ENCODE measurements at regions not wholly inside any gene's neighbourhood (a gene's known extent, or its start where the extent isn't known, plus 50 kb on each side); places are given as distances from the start of the nearest gene placed in this dataset.

DNA sequence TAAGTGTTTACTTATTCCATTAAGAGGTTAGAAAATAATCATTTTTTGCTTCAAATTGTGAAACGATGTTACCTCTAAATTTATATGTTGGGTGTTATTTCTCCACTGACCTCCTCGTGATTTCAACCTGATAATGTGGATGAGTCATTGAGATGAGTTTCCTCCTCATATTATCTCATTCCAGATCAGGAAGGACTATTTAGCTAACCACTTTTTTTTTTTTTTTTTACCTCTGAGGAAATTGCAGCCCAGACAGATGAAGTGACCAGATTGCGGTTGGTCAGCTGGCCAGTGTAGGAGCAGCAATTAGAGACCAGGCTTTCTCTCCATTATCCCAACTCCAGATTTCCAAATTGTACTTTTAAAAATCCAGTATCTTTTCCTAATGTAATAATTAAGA is 248.7 kb downstream of the FZD1 start:
- H3K9ac ChIP-seq, result no peak overlapping the region
- no peaks in the 10 kb centered on the region for H3K79me2 ChIP-seq (ENCODE audit: insufficient read depth, low read depth)
- H3K27me3 ChIP-seq (ENCODE audit: insufficient read depth, low read depth), result no peaks in the 10 kb centered on the region
- no peak overlapping the region for H3K27ac ChIP-seq
- TF ChIP-seq, protein P1, sequence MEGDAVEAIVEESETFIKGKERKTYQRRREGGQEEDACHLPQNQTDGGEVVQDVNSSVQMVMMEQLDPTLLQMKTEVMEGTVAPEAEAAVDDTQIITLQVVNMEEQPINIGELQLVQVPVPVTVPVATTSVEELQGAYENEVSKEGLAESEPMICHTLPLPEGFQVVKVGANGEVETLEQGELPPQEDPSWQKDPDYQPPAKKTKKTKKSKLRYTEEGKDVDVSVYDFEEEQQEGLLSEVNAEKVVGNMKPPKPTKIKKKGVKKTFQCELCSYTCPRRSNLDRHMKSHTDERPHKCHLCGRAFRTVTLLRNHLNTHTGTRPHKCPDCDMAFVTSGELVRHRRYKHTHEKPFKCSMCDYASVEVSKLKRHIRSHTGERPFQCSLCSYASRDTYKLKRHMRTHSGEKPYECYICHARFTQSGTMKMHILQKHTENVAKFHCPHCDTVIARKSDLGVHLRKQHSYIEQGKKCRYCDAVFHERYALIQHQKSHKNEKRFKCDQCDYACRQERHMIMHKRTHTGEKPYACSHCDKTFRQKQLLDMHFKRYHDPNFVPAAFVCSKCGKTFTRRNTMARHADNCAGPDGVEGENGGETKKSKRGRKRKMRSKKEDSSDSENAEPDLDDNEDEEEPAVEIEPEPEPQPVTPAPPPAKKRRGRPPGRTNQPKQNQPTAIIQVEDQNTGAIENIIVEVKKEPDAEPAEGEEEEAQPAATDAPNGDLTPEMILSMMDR (conservative IDR thresholded peaks at IDR 0.05; ENCODE audit: low read depth, low read length), result no peak
- H4K20me1 ChIP-seq (ENCODE audit: insufficient read depth), result no peaks in the 10 kb centered on the region
- H3K4me1 ChIP-seq (ENCODE audit: low read depth, poor library complexity, severe bottlenecking), result no peaks in the 10 kb centered on the region
- H3K4me2 ChIP-seq, result no peak overlapping the region
- H3K36me3 ChIP-seq (ENCODE audit: insufficient read depth), result no peaks in the 10 kb centered on the region
- no peak overlapping the region for H2AFZ ChIP-seq (ENCODE audit: low read depth)
- H3K4me3 ChIP-seq (IDR thresholded peaks at IDR 0.05; ENCODE audit: insufficient read depth, low read depth, low read length), result no peak overlapping the region

DNA sequence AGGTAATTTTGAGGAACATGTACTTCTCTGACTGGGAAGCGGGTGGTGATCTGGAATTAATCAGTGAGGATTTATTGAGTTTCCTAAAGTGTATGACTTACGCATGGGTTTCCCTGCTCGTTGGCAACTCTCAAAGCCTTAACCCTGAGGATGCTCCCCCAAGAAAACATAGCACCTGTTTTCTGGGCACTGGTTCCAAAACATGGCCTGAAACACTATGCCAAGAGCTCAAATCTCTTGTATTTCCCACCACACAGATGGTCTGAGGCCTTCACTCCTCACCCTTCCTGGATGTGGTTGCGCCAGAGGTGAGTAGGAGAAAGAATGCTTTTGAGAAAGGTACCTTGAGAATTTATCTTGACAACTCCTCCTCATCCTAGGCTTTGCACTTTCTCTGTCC is 250.4 kb downstream of the FZD1 start:
- H2AFZ ChIP-seq (ENCODE audit: low read depth), result no peak overlapping the region
- TF ChIP-seq, protein P1 (conservative IDR thresholded peaks at IDR 0.05; ENCODE audit: low read depth, low read length), result no peak
- no peak overlapping the region for H3K4me3 ChIP-seq (IDR thresholded peaks at IDR 0.05; ENCODE audit: insufficient read depth, low read depth, low read length)
- no peaks in the 10 kb centered on the region for H3K36me3 ChIP-seq (ENCODE audit: insufficient read depth)
- H3K4me2 ChIP-seq, result no peak overlapping the region
- no peak overlapping the region for H3K27ac ChIP-seq
- no peaks in the 10 kb centered on the region for H3K27me3 ChIP-seq (ENCODE audit: insufficient read depth, low read depth)
- H3K9ac ChIP-seq, result no peak overlapping the region
- H4K20me1 ChIP-seq (ENCODE audit: insufficient read depth), result no peaks in the 10 kb centered on the region
- H3K4me1 ChIP-seq (ENCODE audit: low read depth, poor library complexity, severe bottlenecking), result no peaks in the 10 kb centered on the region
- H3K79me2 ChIP-seq (ENCODE audit: insufficient read depth, low read depth), result no peaks in the 10 kb centered on the region

DNA sequence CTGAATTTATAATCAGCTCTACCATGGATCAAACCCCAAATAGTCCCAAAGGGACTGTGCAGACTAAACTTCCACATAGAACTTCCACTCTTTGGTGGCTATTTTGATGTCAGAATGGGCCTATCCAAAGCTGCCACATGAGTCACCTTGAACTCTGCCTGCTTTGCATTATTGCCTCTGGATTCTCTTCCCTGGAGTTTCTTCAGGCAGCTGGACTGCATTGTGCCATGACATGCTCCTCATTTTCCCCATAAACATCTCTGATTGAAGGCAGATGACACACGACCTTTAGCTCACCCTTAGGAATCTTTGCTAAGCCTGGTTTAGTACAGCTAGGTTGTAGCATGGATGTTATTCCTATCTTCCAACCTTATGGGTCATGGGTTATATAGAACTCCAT is 251.7 kb downstream of the FZD1 start:
- H3K27me3 ChIP-seq (ENCODE audit: insufficient read depth, low read depth), result no peaks in the 10 kb centered on the region
- no peak overlapping the region for H3K27ac ChIP-seq

DNA sequence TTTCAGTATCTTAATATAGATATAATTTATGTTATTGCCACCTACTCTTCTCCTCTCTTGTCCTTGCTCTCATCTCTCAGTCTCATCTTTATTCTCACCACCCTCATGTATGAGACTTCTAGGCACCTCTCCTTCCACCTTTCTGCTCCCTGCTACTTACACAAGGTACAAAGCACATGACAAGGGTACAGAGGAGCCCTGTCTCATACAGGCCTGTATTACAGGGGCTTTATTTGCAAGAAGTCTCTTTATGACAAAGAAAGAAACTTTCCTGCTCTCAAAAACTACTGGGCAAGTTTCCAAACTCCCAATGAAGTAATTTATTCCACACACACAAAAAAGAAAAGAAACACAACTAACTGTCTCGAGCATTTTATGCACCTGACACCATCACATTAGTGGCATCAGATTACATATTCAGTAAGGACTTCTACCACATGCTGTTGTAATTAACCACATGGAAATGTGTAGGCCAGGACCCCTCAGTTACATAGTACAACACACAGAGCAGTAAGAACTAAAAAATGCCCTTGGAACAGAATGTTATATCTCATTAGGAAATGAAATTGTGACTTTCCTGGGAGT is 253.1 kb downstream of the FZD1 start:
- no peak overlapping the region for H3K9ac ChIP-seq
- no peaks in the 10 kb centered on the region for H3K4me1 ChIP-seq (ENCODE audit: low read depth, poor library complexity, severe bottlenecking)
- no peak overlapping the region for H3K4me2 ChIP-seq
- H2AFZ ChIP-seq (ENCODE audit: low read depth), result no peak overlapping the region
- H3K27ac ChIP-seq, result no peak overlapping the region
- H3K4me3 ChIP-seq (IDR thresholded peaks at IDR 0.05; ENCODE audit: insufficient read depth, low read depth, low read length), result no peak overlapping the region
- H4K20me1 ChIP-seq (ENCODE audit: insufficient read depth), result no peaks in the 10 kb centered on the region
- no peaks in the 10 kb centered on the region for H3K79me2 ChIP-seq (ENCODE audit: insufficient read depth, low read depth)
- H3K27me3 ChIP-seq (ENCODE audit: insufficient read depth, low read depth), result no peaks in the 10 kb centered on the region
- TF ChIP-seq, protein P1 (conservative IDR thresholded peaks at IDR 0.05; ENCODE audit: low read depth, low read length), result no peak
- H3K36me3 ChIP-seq (ENCODE audit: insufficient read depth), result no peaks in the 10 kb centered on the region

More for the DNA sequence above, 251.7 kb downstream of the FZD1 start:
- no peak overlapping the region for H3K9ac ChIP-seq
- no peak overlapping the region for H2AFZ ChIP-seq (ENCODE audit: low read depth)
- no peaks in the 10 kb centered on the region for H3K36me3 ChIP-seq (ENCODE audit: insufficient read depth)
- no peaks in the 10 kb centered on the region for H3K79me2 ChIP-seq (ENCODE audit: insufficient read depth, low read depth)
- H4K20me1 ChIP-seq (ENCODE audit: insufficient read depth), result no peaks in the 10 kb centered on the region
- TF ChIP-seq, protein P1 (conservative IDR thresholded peaks at IDR 0.05; ENCODE audit: low read depth, low read length), result no peak
- H3K4me1 ChIP-seq (ENCODE audit: low read depth, poor library complexity, severe bottlenecking), result no peaks in the 10 kb centered on the region
- no peak overlapping the region for H3K4me3 ChIP-seq (IDR thresholded peaks at IDR 0.05; ENCODE audit: insufficient read depth, low read depth, low read length)
- no peak overlapping the region for H3K4me2 ChIP-seq

Data from KMS-11 (cell line).